A549 (cell line): ENCODE measurements at regions not wholly inside any gene's neighbourhood (a gene's known extent, or its start where the extent isn't known, plus 50 kb on each side); places are given as distances from the start of the nearest gene placed in this dataset.

Experiments used
- ATAC-seq, 2 experiments: fragments of 200-7000 bp in 1 of 2; fragments of >200 bp in 1 of 2; cut with Nextera tagmentation in 1 of 2; cut with Tn5 transposase in 1 of 2; 3 replicates each; pipeline versions ENCODE4 v1.8.0 to v1.9.1; 2018 to 2020; ENCODE audit warnings: mild to moderate bottlenecking in 1 of 2, moderate library complexity in 1 of 2
- CTCF ChIA-PET: fragments of 300-600 bp; sonication (Branson Sonifier 250); formaldehyde crosslinking; extraction: SDS; loops from one replicate; lab custom pipeline; 2021; ENCODE audit warnings: antibody characterized with exemption, inconsistent platforms; lab: Yijun Ruan, JAX
- POLR2A ChIA-PET: fragments of 350-600 bp; formaldehyde crosslinking; extraction: SDS; loops from one replicate; lab custom pipeline; 2021; ENCODE audit warnings: antibody characterized with exemption, inconsistent platforms; lab: Yijun Ruan, JAX
- DNase-seq, 2 experiments: peaks; one replicate each; pipeline versions ENCODE4 v3.0.0 to v3.0.0-alpha.2; 2011 to 2016; ENCODE audit warnings: low read depth in 1 of 2, low spot score in 1 of 2
- FAIRE-seq: peaks from 2 replicates; lab custom pipeline; 2011; peaks lifted over from hg19 to GRCh38; lab: Jason Lieb, UNC
- H3K27ac ChIP-seq, 2 experiments: fragments of >200 bp; sonication (Bioruptor Twin); formaldehyde crosslinking; 3 replicates each; pipeline ENCODE4 v1.5.1; 2016 to 2017
- H3K4me1 ChIP-seq: fragments of >200 bp; sonication (Bioruptor Twin); formaldehyde crosslinking; 3 replicates; pipeline ENCODE4 v1.6.1; 2016
- H3K4me2 ChIP-seq: fragments of >200 bp; sonication (Bioruptor Twin); formaldehyde crosslinking; 3 replicates; pipeline ENCODE4 v1.6.1; 2016
- H3K4me3 ChIP-seq: fragments of >200 bp; sonication (Bioruptor Twin); formaldehyde crosslinking; 3 replicates; pipeline ENCODE4 v1.5.1; 2016
- H3K9me3 ChIP-seq: fragments of >200 bp; sonication (Bioruptor Twin); formaldehyde crosslinking; 3 replicates; pipeline ENCODE4 v1.6.1; 2016
- CBX8 ChIP-seq: fragments of 200-600 bp; sonication (generic); IDR thresholded peaks from 2 replicates; pipeline ENCODE4 v1.6.1; 2016
- EHF ChIP-seq: fragments of 250-450 bp; sonication (Bioruptor Pico); IDR thresholded peaks from 2 replicates; pipeline ENCODE4 v1.5.0; 2020; ENCODE audit warnings: mild to moderate bottlenecking
- EHMT2 ChIP-seq: fragments of 200-600 bp; sonication (generic); IDR thresholded peaks from 2 replicates; pipeline ENCODE4 v1.6.1; 2016; ENCODE audit warnings: antibody characterized with exemption, low read depth, mild to moderate bottlenecking, moderate library complexity
- ESRRA ChIP-seq: fragments of 150-350 bp; IDR thresholded peaks from 2 replicates; pipeline ENCODE4 v1.6.1; 2014; ENCODE audit warnings: mild to moderate bottlenecking, low read length, borderline replicate concordance
- FOSL2 ChIP-seq, 2 experiments: fragments of 450-650 bp in 1 of 2; fragments of >200 bp in 1 of 2; sonication (Bioruptor Twin) in 1 of 2; formaldehyde crosslinking; IDR thresholded peaks; 2 replicates each; pipeline versions ENCODE4 v1.5.0 to v1.6.1; 2016 to 2020; ENCODE audit warnings: mild to moderate bottlenecking in 1 of 2, moderate library complexity in 1 of 2
- HDAC2 ChIP-seq: fragments of 200-600 bp; sonication (generic); IDR thresholded peaks from 2 replicates; pipeline ENCODE4 v1.6.1; 2016
- HOXB13 ChIP-seq: fragments of 250-450 bp; sonication (Bioruptor Pico); IDR thresholded peaks from 2 replicates; pipeline ENCODE4 v1.5.0; 2020; ENCODE audit warnings: low read depth, mild to moderate bottlenecking, moderate library complexity
- HOXB5 ChIP-seq: fragments of 250-450 bp; sonication (Bioruptor Pico); IDR thresholded peaks from 2 replicates; pipeline ENCODE4 v1.5.0; 2020; ENCODE audit warnings: mild to moderate bottlenecking, moderate library complexity
- JUN ChIP-seq, 2 experiments: fragments of >200 bp; sonication (Bioruptor Twin); formaldehyde crosslinking; IDR thresholded peaks; 2 replicates in 1 of 2; 3 replicates in 1 of 2; pipeline ENCODE4 v1.6.1; 2016 to 2017
- MYC ChIP-seq: IDR thresholded peaks from 2 replicates; pipeline ENCODE4 v1.6.1; 2012; ENCODE audit warnings: mild to moderate bottlenecking, inconsistent platforms, low read length, improper control_type of control experiment, borderline replicate concordance
- NFE2L2 ChIP-seq: fragments of 150-350 bp; conservative IDR thresholded peaks from 2 replicates; pipeline ENCODE4 v1.6.1; 2014; ENCODE audit warnings: low read length
- NPAS2 ChIP-seq: fragments of 250-450 bp; sonication (Bioruptor Pico); IDR thresholded peaks from 2 replicates; pipeline ENCODE4 v1.8.0; 2022; ENCODE audit warnings: mild to moderate bottlenecking, moderate library complexity, borderline replicate concordance
- NR3C1 ChIP-seq: fragments of >200 bp; sonication (Bioruptor Twin); formaldehyde crosslinking; IDR thresholded peaks from 3 replicates; pipeline ENCODE4 v1.6.1; 2017
- PHF8 ChIP-seq: fragments of 200-600 bp; sonication (generic); IDR thresholded peaks from 2 replicates; pipeline ENCODE4 v1.6.1; 2016; ENCODE audit warnings: low read depth, mild to moderate bottlenecking, antibody characterized with exemption, moderate library complexity, borderline replicate concordance
- POLR2AphosphoS2 ChIP-seq: conservative IDR thresholded peaks from 2 replicates; pipeline ENCODE4 v1.6.1; 2012; ENCODE audit warnings: low read length, improper control_type of control experiment, inconsistent platforms
- RAD21 ChIP-seq, 2 experiments: fragments of >200 bp in 1 of 2; sonication (Bioruptor Twin) in 1 of 2; formaldehyde crosslinking in 1 of 2; IDR thresholded peaks in 1 of 2; conservative IDR thresholded peaks in 1 of 2; 2 replicates in 1 of 2; 3 replicates in 1 of 2; pipeline ENCODE4 v1.6.1; 2012 to 2018; ENCODE audit warnings: inconsistent platforms in 1 of 2
- RARB ChIP-seq: fragments of 250-450 bp; sonication (Bioruptor Pico); IDR thresholded peaks from 2 replicates; pipeline ENCODE4 v1.8.0; 2021; ENCODE audit warnings: mild to moderate bottlenecking, moderate library complexity
- RFX5 ChIP-seq: fragments of 450-650 bp; IDR thresholded peaks from 2 replicates; pipeline ENCODE4 v1.7.1; 2014; ENCODE audit warnings: antibody characterized with exemption, mild to moderate bottlenecking, moderate library complexity
- RNF2 ChIP-seq: fragments of 200-600 bp; sonication (generic); IDR thresholded peaks from 2 replicates; pipeline ENCODE4 v1.6.1; 2016; ENCODE audit warnings: low read depth, mild to moderate bottlenecking, antibody characterized with exemption, moderate library complexity, borderline replicate concordance
- SMC3 ChIP-seq: fragments of >200 bp; sonication (Bioruptor Twin); formaldehyde crosslinking; IDR thresholded peaks from 3 replicates; pipeline ENCODE4 v1.6.1; 2018; ENCODE audit warnings: inconsistent platforms
- TFCP2L1 ChIP-seq: fragments of 250-450 bp; sonication (Bioruptor Pico); IDR thresholded peaks from 2 replicates; pipeline ENCODE4 v1.5.0; 2021; ENCODE audit warnings: mild to moderate bottlenecking
- TP53 ChIP-seq: fragments of 250-450 bp; sonication (Bioruptor Pico); IDR thresholded peaks from 2 replicates; pipeline ENCODE4 v1.5.0; 2021; ENCODE audit warnings: mild to moderate bottlenecking, moderate library complexity
- ZC3H11A ChIP-seq: fragments of 450-650 bp; IDR thresholded peaks from 2 replicates; pipeline ENCODE4 v1.6.1; 2014; ENCODE audit warnings: antibody characterized with exemption, mild to moderate bottlenecking
- ZFP36 ChIP-seq: fragments of 450-650 bp; IDR thresholded peaks from 2 replicates; pipeline ENCODE4 v1.6.1; 2014; ENCODE audit warnings: borderline replicate concordance; ENCODE audit not compliant: partially characterized antibody
- ZSCAN20 ChIP-seq: fragments of 250-450 bp; sonication (Bioruptor Pico); IDR thresholded peaks from 2 replicates; pipeline ENCODE4 v1.8.0; 2022; ENCODE audit warnings: mild to moderate bottlenecking, moderate library complexity
- WGBS: methylation state at CpG from one replicate; pipeline ENCODE4 v1.1.6; 2017; ENCODE audit errors: missing lambda C conversion rate; 5-methylcytosine and 5-hydroxymethylcytosine counted together
- TF ChIP-seq, protein P1 (sequence below): fragments of >200 bp; sonication (Bioruptor Twin); formaldehyde crosslinking; IDR thresholded peaks from 2 replicates; pipeline ENCODE4 v1.6.1; 2016
- TF ChIP-seq, protein P2 (sequence below): fragments of 250-450 bp; sonication (Bioruptor Pico); IDR thresholded peaks from 2 replicates; pipeline ENCODE4 v1.5.0; 2020; ENCODE audit warnings: low read depth, mild to moderate bottlenecking, moderate library complexity
- TF ChIP-seq, protein P3 (sequence below): fragments of 450-650 bp; IDR thresholded peaks from 2 replicates; pipeline ENCODE4 v1.6.1; 2014; ENCODE audit warnings: antibody characterized with exemption
- TF ChIP-seq, protein P4 (sequence below): fragments of >200 bp; sonication (Bioruptor Twin); formaldehyde crosslinking; IDR thresholded peaks from 3 replicates; pipeline ENCODE4 v1.5.1; 2016
- TF ChIP-seq, protein P5 (sequence below): fragments of 200-600 bp; sonication (generic); IDR thresholded peaks from 2 replicates; pipeline ENCODE4 v1.6.1; 2016; ENCODE audit warnings: antibody characterized with exemption, mild to moderate bottlenecking, moderate library complexity
- TF ChIP-seq, protein P6 (sequence below): IDR thresholded peaks from 2 replicates; pipeline ENCODE4 v1.6.1; 2012
- TF ChIP-seq, protein P7 (sequence below): IDR thresholded peaks from 2 replicates; pipeline ENCODE4 v1.6.1; 2012

DNA sequence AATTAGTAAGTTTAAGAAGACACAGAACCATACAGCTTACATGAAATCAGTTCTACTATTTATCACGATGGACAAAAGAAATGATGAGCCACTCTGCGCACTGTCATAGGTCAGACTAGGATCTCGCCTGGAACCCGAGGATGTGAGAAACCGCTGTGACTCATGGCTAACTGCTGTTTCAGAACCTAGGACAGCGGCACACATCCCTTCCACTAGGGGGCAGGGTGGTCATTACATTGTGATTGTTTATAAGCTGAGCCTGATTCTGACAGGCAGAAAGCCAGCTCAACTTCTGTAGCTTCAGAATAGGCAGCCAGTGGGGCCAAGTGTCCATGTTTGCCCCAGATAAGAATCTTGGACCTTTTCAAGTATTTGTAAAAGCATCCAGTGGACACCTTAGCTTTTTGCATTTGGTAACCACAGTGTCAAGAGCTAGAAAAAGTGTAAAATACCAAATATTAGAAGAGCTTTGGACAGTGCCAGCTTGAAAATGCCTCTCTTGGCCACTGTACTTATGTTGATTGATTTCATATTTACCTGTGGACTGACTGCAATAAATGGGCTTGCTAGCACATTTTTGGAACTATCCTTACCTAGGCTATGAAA, 115.8 kb downstream of the KBTBD8 start:
- ChIA-PET POLR2A (interaction anchor here (0.5 to 0.6 kb wide), 2 partner anchors 244 to 861 kb away, joined by 3 read pairs; no protein-coding TSS in a partner anchor), CTCF (interaction anchor here (0.6 to 3.3 kb wide), 28 partner anchors 8 to 1766 kb away, joined by 3 to 34 read pairs (median 4); no protein-coding TSS in a partner anchor)
- FAIRE-seq (no peak), ATAC-seq (peak; percentile 90 to 93), DNase-seq (peak; percentile 25 to 70)
- Histone ChIP-seq H3K27ac (no peak overlapping the region), H3K4me1 (no peaks in the 10 kb centered on the region), H3K4me3 (no peak overlapping the region), H3K9me3 (no peaks in the 10 kb centered on the region), H3K4me2 (no peak overlapping the region)
- WGBS = under 1% methylated on average over 6 of the region's 6 CpGs
- TF ChIP-seq NR3C1 (no peak), RFX5 (no peak), ZC3H11A (no peak), TFCP2L1 (no peak), HDAC2 (no peak), TP53 (CRISPR knock-in tag) (no peak), JUN (IDR thresholded peaks at IDR 0.05) (no peak), ZFP36 (no peak), HOXB5 (no peak; the same call in 1 of the 2 replicates), CBX8 (no peak), RARB (CRISPR knock-in tag) (no peak), SMC3 (peak; percentile 84), HOXB13 (CRISPR knock-in tag) (no peak), FOSL2 (IDR thresholded peaks at IDR 0.05) (no peak), FOSL2 (CRISPR knock-in tag; IDR thresholded peaks at IDR 0.05) (peak; percentile 83), EHF (CRISPR knock-in tag) (no peak), NFE2L2 (no peak), ZSCAN20 (CRISPR knock-in tag) (0 out of 2 replicates have a peak, but pooled peaks have one; percentile 49), RAD21 (conservative IDR thresholded peaks at IDR 0.05 in 1 of 2, IDR thresholded peaks at IDR 0.05 in 1 of 2) (peak; percentile 77 to 79), ESRRA (no peak), POLR2AphosphoS2 (no peak), PHF8 (no peak), EHMT2 (peak; percentile 93), MYC (no peak), NPAS2 (no peak), RNF2 (no peak)
- TF ChIP-seq, protein P1, sequence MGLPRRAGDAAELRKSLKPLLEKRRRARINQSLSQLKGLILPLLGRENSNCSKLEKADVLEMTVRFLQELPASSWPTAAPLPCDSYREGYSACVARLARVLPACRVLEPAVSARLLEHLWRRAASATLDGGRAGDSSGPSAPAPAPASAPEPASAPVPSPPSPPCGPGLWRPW = no peak
- TF ChIP-seq, protein P2, sequence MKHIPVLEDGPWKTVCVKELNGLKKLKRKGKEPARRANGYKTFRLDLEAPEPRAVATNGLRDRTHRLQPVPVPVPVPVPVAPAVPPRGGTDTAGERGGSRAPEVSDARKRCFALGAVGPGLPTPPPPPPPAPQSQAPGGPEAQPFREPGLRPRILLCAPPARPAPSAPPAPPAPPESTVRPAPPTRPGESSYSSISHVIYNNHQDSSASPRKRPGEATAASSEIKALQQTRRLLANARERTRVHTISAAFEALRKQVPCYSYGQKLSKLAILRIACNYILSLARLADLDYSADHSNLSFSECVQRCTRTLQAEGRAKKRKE (CRISPR knock-in tag) = 0 out of 2 replicates have a peak, but pooled peaks have one; percentile 17
- TF ChIP-seq, protein P3, sequence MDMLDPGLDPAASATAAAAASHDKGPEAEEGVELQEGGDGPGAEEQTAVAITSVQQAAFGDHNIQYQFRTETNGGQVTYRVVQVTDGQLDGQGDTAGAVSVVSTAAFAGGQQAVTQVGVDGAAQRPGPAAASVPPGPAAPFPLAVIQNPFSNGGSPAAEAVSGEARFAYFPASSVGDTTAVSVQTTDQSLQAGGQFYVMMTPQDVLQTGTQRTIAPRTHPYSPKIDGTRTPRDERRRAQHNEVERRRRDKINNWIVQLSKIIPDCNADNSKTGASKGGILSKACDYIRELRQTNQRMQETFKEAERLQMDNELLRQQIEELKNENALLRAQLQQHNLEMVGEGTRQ = no peak
- TF ChIP-seq, protein P4, sequence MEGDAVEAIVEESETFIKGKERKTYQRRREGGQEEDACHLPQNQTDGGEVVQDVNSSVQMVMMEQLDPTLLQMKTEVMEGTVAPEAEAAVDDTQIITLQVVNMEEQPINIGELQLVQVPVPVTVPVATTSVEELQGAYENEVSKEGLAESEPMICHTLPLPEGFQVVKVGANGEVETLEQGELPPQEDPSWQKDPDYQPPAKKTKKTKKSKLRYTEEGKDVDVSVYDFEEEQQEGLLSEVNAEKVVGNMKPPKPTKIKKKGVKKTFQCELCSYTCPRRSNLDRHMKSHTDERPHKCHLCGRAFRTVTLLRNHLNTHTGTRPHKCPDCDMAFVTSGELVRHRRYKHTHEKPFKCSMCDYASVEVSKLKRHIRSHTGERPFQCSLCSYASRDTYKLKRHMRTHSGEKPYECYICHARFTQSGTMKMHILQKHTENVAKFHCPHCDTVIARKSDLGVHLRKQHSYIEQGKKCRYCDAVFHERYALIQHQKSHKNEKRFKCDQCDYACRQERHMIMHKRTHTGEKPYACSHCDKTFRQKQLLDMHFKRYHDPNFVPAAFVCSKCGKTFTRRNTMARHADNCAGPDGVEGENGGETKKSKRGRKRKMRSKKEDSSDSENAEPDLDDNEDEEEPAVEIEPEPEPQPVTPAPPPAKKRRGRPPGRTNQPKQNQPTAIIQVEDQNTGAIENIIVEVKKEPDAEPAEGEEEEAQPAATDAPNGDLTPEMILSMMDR = peak; percentile 72
- TF ChIP-seq, protein P5, sequence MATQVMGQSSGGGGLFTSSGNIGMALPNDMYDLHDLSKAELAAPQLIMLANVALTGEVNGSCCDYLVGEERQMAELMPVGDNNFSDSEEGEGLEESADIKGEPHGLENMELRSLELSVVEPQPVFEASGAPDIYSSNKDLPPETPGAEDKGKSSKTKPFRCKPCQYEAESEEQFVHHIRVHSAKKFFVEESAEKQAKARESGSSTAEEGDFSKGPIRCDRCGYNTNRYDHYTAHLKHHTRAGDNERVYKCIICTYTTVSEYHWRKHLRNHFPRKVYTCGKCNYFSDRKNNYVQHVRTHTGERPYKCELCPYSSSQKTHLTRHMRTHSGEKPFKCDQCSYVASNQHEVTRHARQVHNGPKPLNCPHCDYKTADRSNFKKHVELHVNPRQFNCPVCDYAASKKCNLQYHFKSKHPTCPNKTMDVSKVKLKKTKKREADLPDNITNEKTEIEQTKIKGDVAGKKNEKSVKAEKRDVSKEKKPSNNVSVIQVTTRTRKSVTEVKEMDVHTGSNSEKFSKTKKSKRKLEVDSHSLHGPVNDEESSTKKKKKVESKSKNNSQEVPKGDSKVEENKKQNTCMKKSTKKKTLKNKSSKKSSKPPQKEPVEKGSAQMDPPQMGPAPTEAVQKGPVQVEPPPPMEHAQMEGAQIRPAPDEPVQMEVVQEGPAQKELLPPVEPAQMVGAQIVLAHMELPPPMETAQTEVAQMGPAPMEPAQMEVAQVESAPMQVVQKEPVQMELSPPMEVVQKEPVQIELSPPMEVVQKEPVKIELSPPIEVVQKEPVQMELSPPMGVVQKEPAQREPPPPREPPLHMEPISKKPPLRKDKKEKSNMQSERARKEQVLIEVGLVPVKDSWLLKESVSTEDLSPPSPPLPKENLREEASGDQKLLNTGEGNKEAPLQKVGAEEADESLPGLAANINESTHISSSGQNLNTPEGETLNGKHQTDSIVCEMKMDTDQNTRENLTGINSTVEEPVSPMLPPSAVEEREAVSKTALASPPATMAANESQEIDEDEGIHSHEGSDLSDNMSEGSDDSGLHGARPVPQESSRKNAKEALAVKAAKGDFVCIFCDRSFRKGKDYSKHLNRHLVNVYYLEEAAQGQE = peak; percentile 99
- TF ChIP-seq, protein P6, sequence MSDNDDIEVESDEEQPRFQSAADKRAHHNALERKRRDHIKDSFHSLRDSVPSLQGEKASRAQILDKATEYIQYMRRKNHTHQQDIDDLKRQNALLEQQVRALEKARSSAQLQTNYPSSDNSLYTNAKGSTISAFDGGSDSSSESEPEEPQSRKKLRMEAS = no peak
- TF ChIP-seq, protein P7, sequence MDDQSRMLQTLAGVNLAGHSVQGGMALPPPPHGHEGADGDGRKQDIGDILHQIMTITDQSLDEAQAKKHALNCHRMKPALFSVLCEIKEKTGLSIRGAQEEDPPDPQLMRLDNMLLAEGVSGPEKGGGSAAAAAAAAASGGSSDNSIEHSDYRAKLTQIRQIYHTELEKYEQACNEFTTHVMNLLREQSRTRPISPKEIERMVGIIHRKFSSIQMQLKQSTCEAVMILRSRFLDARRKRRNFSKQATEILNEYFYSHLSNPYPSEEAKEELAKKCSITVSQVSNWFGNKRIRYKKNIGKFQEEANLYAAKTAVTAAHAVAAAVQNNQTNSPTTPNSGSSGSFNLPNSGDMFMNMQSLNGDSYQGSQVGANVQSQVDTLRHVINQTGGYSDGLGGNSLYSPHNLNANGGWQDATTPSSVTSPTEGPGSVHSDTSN = no peak
